ENCODE measurements at regions not wholly inside any gene's neighbourhood (a gene's known extent, or its start where the extent isn't known, plus 50 kb on each side); places are given as distances from the start of the nearest gene placed in this dataset.

- Histone ChIP-seq H3K36me3 (replicated peaks; ENCODE audit: insufficient read depth, low read length) (no peaks in the 10 kb centered on the region), H3K9me2 (replicated peaks; ENCODE audit: insufficient read depth, low read length) (no peaks in the 10 kb centered on the region), H3K9me3 (replicated peaks; ENCODE audit: insufficient read depth, low read length) (no peaks in the 10 kb centered on the region), H2AFZ (ENCODE audit: low read length) (no peak overlapping the region), H4K20me1 (ENCODE audit: insufficient read depth, low read length) (no peaks in the 10 kb centered on the region), H3K4me1 (ENCODE audit: low read length) (no peaks in the 10 kb centered on the region), H3K9ac (ENCODE audit: low read length) (no peak overlapping the region), H3K4me2 (ENCODE audit: low read depth, low read length) (no peak overlapping the region), H3K79me2 (ENCODE audit: low read length) (no peaks in the 10 kb centered on the region), H3K27ac (ENCODE audit: low read length) (no peak overlapping the region), H3F3A (ENCODE audit: insufficient read depth, low read length) (no peaks in the 10 kb centered on the region), H3K4me3 (ENCODE audit: low read length) (no peak overlapping the region), H3K27me3 (replicated peaks; ENCODE audit: insufficient read depth, low read length) (no peaks in the 10 kb centered on the region)
- no peak for DNase-seq
- TF ChIP-seq CTCF (IDR thresholded peaks at IDR 0.05; ENCODE audit: low read length): no peak
- TF ChIP-seq EZH2 (optimal IDR thresholded peaks at IDR 0.05; ENCODE audit: low read depth, low read length): no peak
- no peak for TF ChIP-seq EZH2phosphoT487 (IDR thresholded peaks at IDR 0.05; ENCODE audit: low read length)
These were observed 140.2 kb downstream of the TNFSF13B start for GRCh38 chr13:108409730-108410129.

GRCh38 chr13:108419768-108420167, 150.2 kb downstream of the TNFSF13B start:
- no peaks in the 10 kb centered on the region for H3K79me2 ChIP-seq (ENCODE audit: low read length)
- H3K36me3 ChIP-seq (replicated peaks; ENCODE audit: insufficient read depth, low read length): no peaks in the 10 kb centered on the region
- no peaks in the 10 kb centered on the region for H3F3A ChIP-seq (ENCODE audit: insufficient read depth, low read length)
- no peaks in the 10 kb centered on the region for H3K27me3 ChIP-seq (replicated peaks; ENCODE audit: insufficient read depth, low read length)
- no peaks in the 10 kb centered on the region for H3K4me1 ChIP-seq (ENCODE audit: low read length)
- H3K9me3 ChIP-seq (replicated peaks; ENCODE audit: insufficient read depth, low read length): no peaks in the 10 kb centered on the region
- no peak overlapping the region for H2AFZ ChIP-seq (ENCODE audit: low read length)
- H3K9me2 ChIP-seq (replicated peaks; ENCODE audit: insufficient read depth, low read length): no peaks in the 10 kb centered on the region
- TF ChIP-seq EZH2 (optimal IDR thresholded peaks at IDR 0.05; ENCODE audit: low read depth, low read length): no peak
- H3K4me3 ChIP-seq (ENCODE audit: low read length): no peak overlapping the region
- no peak overlapping the region for H3K27ac ChIP-seq (ENCODE audit: low read length)
- H3K9ac ChIP-seq (ENCODE audit: low read length): no peak overlapping the region
- no peak for DNase-seq
- H4K20me1 ChIP-seq (ENCODE audit: insufficient read depth, low read length): no peaks in the 10 kb centered on the region
- H3K4me2 ChIP-seq (ENCODE audit: low read depth, low read length): no peak overlapping the region

GRCh38 chr13:108425056-108425455, 155.5 kb downstream of the TNFSF13B start:
- H3K36me3 ChIP-seq (replicated peaks; ENCODE audit: insufficient read depth, low read length): no peaks in the 10 kb centered on the region
- no peak for DNase-seq
- TF ChIP-seq CTCF (IDR thresholded peaks at IDR 0.05; ENCODE audit: low read length): no peak
- TF ChIP-seq EZH2 (optimal IDR thresholded peaks at IDR 0.05; ENCODE audit: low read depth, low read length): no peak
- TF ChIP-seq EZH2phosphoT487 (IDR thresholded peaks at IDR 0.05; ENCODE audit: low read length): no peak
- H2AFZ ChIP-seq (ENCODE audit: low read length): no peak overlapping the region
- H3F3A ChIP-seq (ENCODE audit: insufficient read depth, low read length): no peaks in the 10 kb centered on the region
- H3K4me1 ChIP-seq (ENCODE audit: low read length): no peaks in the 10 kb centered on the region
- no peak overlapping the region for H3K27ac ChIP-seq (ENCODE audit: low read length)
- H3K9me2 ChIP-seq (replicated peaks; ENCODE audit: insufficient read depth, low read length): no peaks in the 10 kb centered on the region
- no peaks in the 10 kb centered on the region for H4K20me1 ChIP-seq (ENCODE audit: insufficient read depth, low read length)
- no peak overlapping the region for H3K4me3 ChIP-seq (ENCODE audit: low read length)
- no peak overlapping the region for H3K9ac ChIP-seq (ENCODE audit: low read length)
- no peaks in the 10 kb centered on the region for H3K27me3 ChIP-seq (replicated peaks; ENCODE audit: insufficient read depth, low read length)
- H3K79me2 ChIP-seq (ENCODE audit: low read length): no peaks in the 10 kb centered on the region
- no peak overlapping the region for H3K4me2 ChIP-seq (ENCODE audit: low read depth, low read length)
- H3K9me3 ChIP-seq (replicated peaks; ENCODE audit: insufficient read depth, low read length): no peaks in the 10 kb centered on the region

GRCh38 chr13:108426893-108427292, 157.4 kb downstream of the TNFSF13B start:
- H3K4me3 ChIP-seq (ENCODE audit: low read length): no peak overlapping the region
- no peaks in the 10 kb centered on the region for H3K36me3 ChIP-seq (replicated peaks; ENCODE audit: insufficient read depth, low read length)
- H2AFZ ChIP-seq (ENCODE audit: low read length): no peak overlapping the region
- H3K79me2 ChIP-seq (ENCODE audit: low read length): no peaks in the 10 kb centered on the region
- no peak overlapping the region for H3K27ac ChIP-seq (ENCODE audit: low read length)
- no peaks in the 10 kb centered on the region for H3K9me3 ChIP-seq (replicated peaks; ENCODE audit: insufficient read depth, low read length)
- no peaks in the 10 kb centered on the region for H3K27me3 ChIP-seq (replicated peaks; ENCODE audit: insufficient read depth, low read length)
- no peak overlapping the region for H3K4me2 ChIP-seq (ENCODE audit: low read depth, low read length)
- TF ChIP-seq EZH2phosphoT487 (IDR thresholded peaks at IDR 0.05; ENCODE audit: low read length): no peak
- TF ChIP-seq EZH2 (optimal IDR thresholded peaks at IDR 0.05; ENCODE audit: low read depth, low read length): no peak
- TF ChIP-seq CTCF (IDR thresholded peaks at IDR 0.05; ENCODE audit: low read length): no peak
- H3K9ac ChIP-seq (ENCODE audit: low read length): no peak overlapping the region
- no peaks in the 10 kb centered on the region for H3K9me2 ChIP-seq (replicated peaks; ENCODE audit: insufficient read depth, low read length)
- no peak for DNase-seq
- H4K20me1 ChIP-seq (ENCODE audit: insufficient read depth, low read length): no peaks in the 10 kb centered on the region
- H3K4me1 ChIP-seq (ENCODE audit: low read length): no peaks in the 10 kb centered on the region
- H3F3A ChIP-seq (ENCODE audit: insufficient read depth, low read length): no peaks in the 10 kb centered on the region

Data from MM.1S (cell line).